T47D (cell line): ENCODE measurements at regions not wholly inside any gene's neighbourhood (a gene's known extent, or its start where the extent isn't known, plus 50 kb on each side); places are given as distances from the start of the nearest gene placed in this dataset.
"Not testable (repeated sequence)": the region's sequence is repeated elsewhere in the genome, so short reads cannot be mapped to it uniquely, and the experiment has no call there.

Source experiments
- DNase-seq, 2 experiments: peaks; one replicate each; pipeline versions ENCODE4 v3.0.0 to v3.0.0-alpha.2; 2011 to 2012; ENCODE audit warnings: low read depth in 1 of 2, low spot score in 1 of 2
- JUND ChIP-seq: IDR thresholded peaks from 2 replicates; pipeline ENCODE4 v1.6.1; 2012; ENCODE audit warnings: low read depth
- in situ Hi-C: cut with HindIII; loops from 2 replicates; pipeline ENCODE4 v1.10.0; 2016; ENCODE audit warnings: low sequenced_read_pairs, low pct_unique_long_range_greater_than_20kb

- in situ Hi-C loops, DNase-seq: not testable (repeated sequence)
These were observed 60.0 kb upstream of the GPC3 start for GRCh38 chrX:134045372-134045771.

- DNase-seq, in situ Hi-C loops: not testable (repeated sequence)
These were observed 81.7 kb upstream of the GPC3 start for GRCh38 chrX:134067107-134067506.

GRCh38 chrX:134071899-134072298 is 86.5 kb upstream of the GPC3 start:
- in situ Hi-C loops, DNase-seq: not testable (repeated sequence)

GRCh38 chrX:134073341-134073740 is 87.9 kb upstream of the GPC3 start:
- no peak for DNase-seq
- TF ChIP-seq JUND, result no peak
- in situ Hi-C loops, result no loop called here

GRCh38 chrX:134074151-134074550 is 88.8 kb upstream of the GPC3 start:
- peak in 1 of 2 experiments; percentile 3 for DNase-seq
- in situ Hi-C loops, result no loop called here
- no peak for TF ChIP-seq JUND

- in situ Hi-C loops, result no loop called here
- no peak for DNase-seq
- no peak for TF ChIP-seq JUND
These were observed 90.7 kb upstream of the GPC3 start for GRCh38 chrX:134075894-134076718.

GRCh38 chrX:134095366-134095765 is 110.0 kb upstream of the GPC3 start:
- in situ Hi-C loops, result no loop called here
- no peak for DNase-seq
- TF ChIP-seq JUND, result no peak

GRCh38 chrX:134101636-134102035 is 116.2 kb upstream of the GPC3 start:
- no peak for TF ChIP-seq JUND
- in situ Hi-C loops, result no loop called here
- no peak for DNase-seq

GRCh38 chrX:134115270-134115669 is 121.7 kb upstream of the CCDC160 start:
- in situ Hi-C loops, result no loop called here
- no peak for DNase-seq
- TF ChIP-seq JUND, result no peak

- no peak for DNase-seq
- in situ Hi-C loops, result no loop called here
- no peak for TF ChIP-seq JUND
These were observed 99.6 kb upstream of the CCDC160 start for GRCh38 chrX:134137341-134137740.

- in situ Hi-C loops, result no loop called here
- no peak for TF ChIP-seq JUND
- no peak for DNase-seq
These were observed 97.9 kb upstream of the CCDC160 start for GRCh38 chrX:134139090-134139489.

- DNase-seq, result peak in 1 of 2 experiments; percentile 22
- TF ChIP-seq JUND, result no peak
- in situ Hi-C loops, result no loop called here
These were observed 92.8 kb upstream of the CCDC160 start for GRCh38 chrX:134144231-134144630.

GRCh38 chrX:134146493-134146892 is 90.5 kb upstream of the CCDC160 start:
- DNase-seq, result no peak
- no peak for TF ChIP-seq JUND
- in situ Hi-C loops, result no loop called here

GRCh38 chrX:134148172-134148692 is 88.8 kb upstream of the CCDC160 start:
- in situ Hi-C loops, result no loop called here
- DNase-seq, result no peak
- no peak for TF ChIP-seq JUND
